T-cell (primary cell): ENCODE measurements at regions not wholly inside any gene's neighbourhood (a gene's known extent, or its start where the extent isn't known, plus 50 kb on each side); places are given as distances from the start of the nearest gene placed in this dataset.

ENCODE experiments used
- ATAC-seq, 4 experiments: fragments of 200-7000 bp in 3 of 4; fragments of 150-1000 bp in 1 of 4; cut with Tn5 transposase; replicated peaks in 1 of 4; 1 replicate in 3 of 4; 2 replicates in 1 of 4; pipeline ENCODE4 v1.10.0; 2021; ENCODE audit warnings: moderate library complexity in 3 of 4, mild to moderate bottlenecking in 2 of 4, moderate number of reproducible peaks in 1 of 4
- CTCF ChIA-PET, 2 donors: fragments of 300-600 bp; sonication (Branson Sonifier 250); formaldehyde crosslinking; loops; one replicate each; lab custom pipeline; 2022; ENCODE audit warnings: antibody characterized with exemption in 2 of 2; lab: Charles Lee
- POLR2A ChIA-PET, 2 donors: fragments of 300-600 bp; sonication (Branson Sonifier 250); formaldehyde crosslinking; loops; one replicate each; lab custom pipeline; 2022; ENCODE audit warnings: antibody characterized with exemption in 2 of 2; lab: Charles Lee
- DNase-seq, 35 experiments: peaks; one replicate each; pipeline versions ENCODE4 v3.0.0 to v3.0.0-alpha.2; 2013 to 2023
- H3K27ac ChIP-seq: one replicate; pipeline ENCODE4 v1.5.1; 2013; ENCODE audit warnings: low read length
- H3K27me3 ChIP-seq, 2 experiments: replicated peaks in 1 of 2; 1 replicate in 1 of 2; 2 replicates in 1 of 2; pipeline versions ENCODE4 v1.6.1 to v1.7.0; 2013; ENCODE audit warnings: low read length in 1 of 2, mixed read lengths in 1 of 2; ENCODE audit not compliant: control insufficient read depth in 2 of 2, insufficient read depth in 2 of 2; ENCODE audit errors: extremely low read depth in 1 of 2
- H3K36me3 ChIP-seq, 2 donors: 1 replicate in 1 of 2; 2 replicates in 1 of 2; pipeline versions ENCODE4 v1.6.1 to v1.7.0; 2013; ENCODE audit warnings: low read length in 1 of 2; ENCODE audit not compliant: control insufficient read depth in 2 of 2, insufficient read depth in 1 of 2; ENCODE audit errors: extremely low read depth in 1 of 2
- H3K4me1 ChIP-seq, 2 experiments: 1 replicate in 1 of 2; 2 replicates in 1 of 2; pipeline versions ENCODE4 v1.6.1 to v1.7.0; 2013; ENCODE audit warnings: low read length in 2 of 2, mixed read lengths in 1 of 2; ENCODE audit not compliant: insufficient read depth in 2 of 2, control insufficient read depth in 1 of 2; ENCODE audit errors: extremely low read depth in 1 of 2
- H3K4me3 ChIP-seq, 2 donors: 1 replicate in 1 of 2; 2 replicates in 1 of 2; pipeline versions ENCODE4 v1.5.1 to v1.7.0; 2013; ENCODE audit warnings: mild to moderate bottlenecking in 2 of 2, low read length in 1 of 2, moderate library complexity in 1 of 2; ENCODE audit not compliant: control insufficient read depth in 1 of 2; ENCODE audit errors: extremely low read depth in 1 of 2
- H3K9me3 ChIP-seq: 2 replicates; pipeline ENCODE4 v1.7.0; 2013
- H3K27ac Mint-ChIP-seq, 2 donors: one replicate each; pipeline ENCODE4 v1.8.0; 2020 to 2021; ENCODE audit warnings: mild to moderate bottlenecking in 2 of 2, mixed read lengths in 2 of 2
- H3K27me3 Mint-ChIP-seq, 2 donors: one replicate each; pipeline ENCODE4 v1.8.0; 2021 to 2022; ENCODE audit warnings: mixed read lengths in 2 of 2
- H3K36me3 Mint-ChIP-seq: one replicate; pipeline ENCODE4 v1.8.0; 2021; ENCODE audit warnings: mixed read lengths
- H3K4me1 Mint-ChIP-seq, 3 donors: one replicate each; pipeline ENCODE4 v1.8.0; 2020 to 2022; ENCODE audit warnings: mixed read lengths in 3 of 3, mild to moderate bottlenecking in 1 of 3
- H3K4me3 Mint-ChIP-seq, 3 donors: one replicate each; pipeline ENCODE4 v1.8.0; 2020 to 2022; ENCODE audit warnings: mild to moderate bottlenecking in 3 of 3, mixed read lengths in 3 of 3, moderate library complexity in 3 of 3
- H3K9me3 Mint-ChIP-seq, 3 donors: one replicate each; pipeline ENCODE4 v1.8.0; 2020 to 2022; ENCODE audit warnings: mixed read lengths in 3 of 3
- WGBS: methylation state at CpG from one replicate; pipeline ENCODE4 v1.1.5; 2013; ENCODE audit warnings: missing lambda C conversion rate; ENCODE audit not compliant: insufficient coverage; 5-methylcytosine and 5-hydroxymethylcytosine counted together

DNA sequence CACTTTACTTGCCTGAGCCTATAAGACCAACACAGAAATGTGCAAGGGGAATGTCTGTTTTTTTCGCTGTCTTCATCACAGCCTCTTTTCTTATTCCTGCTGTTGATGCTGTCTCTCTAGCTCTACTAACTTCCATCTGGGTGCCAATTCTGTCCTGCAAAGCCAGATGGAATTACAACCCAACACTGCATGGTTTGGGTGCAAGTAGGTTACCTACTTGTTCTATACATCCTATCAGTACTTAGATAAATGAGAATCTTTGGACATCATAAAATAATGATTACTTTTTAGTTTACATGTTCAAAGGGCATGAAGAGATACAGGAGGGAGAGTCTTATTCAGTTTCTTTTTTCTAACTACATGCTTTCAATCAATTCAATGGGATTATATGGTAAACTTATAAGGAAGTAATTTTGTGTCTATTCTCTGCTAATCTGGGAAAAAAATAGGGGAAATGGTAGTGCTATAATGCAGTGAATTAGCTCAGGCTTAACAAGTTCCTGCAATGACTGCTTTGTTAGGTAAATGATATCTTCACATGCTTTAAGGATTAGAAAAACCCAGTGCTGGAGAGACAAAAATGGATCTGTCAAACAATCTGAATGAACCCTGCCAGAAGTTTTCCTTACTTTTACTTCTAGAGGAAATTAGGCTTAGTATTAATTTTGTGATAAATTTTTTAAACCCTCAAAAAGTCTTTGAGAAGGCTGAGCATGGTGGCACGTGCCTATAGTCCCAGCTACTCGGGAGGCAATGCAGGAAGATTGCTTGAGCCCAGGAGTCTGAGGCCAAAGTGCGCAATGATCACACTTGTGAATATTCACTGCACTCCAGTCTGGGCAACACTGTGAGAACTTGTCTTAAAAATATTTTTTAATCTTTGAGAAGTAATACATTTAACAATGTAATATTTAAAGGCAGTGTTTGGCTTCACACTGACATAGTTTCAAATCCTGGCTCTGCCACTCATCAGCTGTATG is 86.5 kb upstream of the E2F3 start:
- Mint-ChIP-seq H3K27ac (no peak overlapping the region), H3K9me3 (peaks cover 0 to 3% (median 3%) of the 10 kb centered on the region in 3 donors), H3K36me3 (no peaks in the 10 kb centered on the region), H3K27me3 (no peaks in the 10 kb centered on the region), H3K4me1 (peaks cover 9 to 15% (median 13%) of the 10 kb centered on the region in 3 donors), H3K4me3 (no peak overlapping the region)
- 94% methylated on average over 2 of the region's 4 CpGs for WGBS
- Histone ChIP-seq H3K4me3 (no peak overlapping the region), H3K27me3 (no peaks in the 10 kb centered on the region), H3K4me1 (peaks cover 0 to 7% of the 10 kb centered on the region in 2 experiments), H3K9me3 (no peaks in the 10 kb centered on the region), H3K27ac (no peak overlapping the region), H3K36me3 (no peaks in the 10 kb centered on the region)
- no peak for DNase-seq
- ATAC-seq: no peak
- CTCF ChIA-PET: interaction anchor here (0.6 to 1.1 kb wide), 2 partner anchors 54 to 1280 kb away, joined by 3 to 6 read pairs; no protein-coding TSS in a partner anchor
- POLR2A ChIA-PET: no interaction called here

GRCh38 chr6:20317430-20317829 is 84.2 kb upstream of the E2F3 start:
- POLR2A ChIA-PET: no interaction called here
- no peak overlapping the region for H3K27ac Mint-ChIP-seq

GRCh38 chr6:20318851-20319387 is 82.8 kb upstream of the E2F3 start:
- peak overlapping the region; percentile 93 to 97 for H3K27ac Mint-ChIP-seq
- DNase-seq (peak in 2 of 35 experiments; percentile 3 to 10), ATAC-seq (no peak)
- peak overlapping the region in 2 of 3 donors; percentile 87 to 88 for H3K4me3 Mint-ChIP-seq
- H3K27me3 Mint-ChIP-seq: no peaks in the 10 kb centered on the region
- H3K4me3 ChIP-seq: peak overlapping the region in 1 of 2 donors; percentile 82
- H3K36me3 Mint-ChIP-seq: no peaks in the 10 kb centered on the region
- H3K36me3 ChIP-seq: no peaks in the 10 kb centered on the region
- H3K4me1 ChIP-seq: peaks cover 2 to 15% of the 10 kb centered on the region in 2 experiments
- ChIA-PET CTCF (interaction anchor here (0.6 to 2.1 kb wide), 9 partner anchors 23 to 215 kb away, joined by 3 to 19 read pairs (median 7); partner anchors contain the start of genes CDKAL1 (in 1 of the 2) and E2F3 (in 1 of the 2)), POLR2A (interaction anchor here (0.6 to 2.1 kb wide), 15 partner anchors 9 to 1274 kb away, joined by 3 to 26 read pairs (median 6); partner anchors contain the start of genes CDKAL1 (in 1 of the 2) and SOX4 (in 1 of the 2))
- H3K27ac ChIP-seq: peak overlapping the region; percentile 96
- H3K9me3 ChIP-seq: no peaks in the 10 kb centered on the region
- H3K27me3 ChIP-seq: no peaks in the 10 kb centered on the region
- H3K4me1 Mint-ChIP-seq: peaks cover 18 to 28% (median 24%) of the 10 kb centered on the region in 3 donors
- no peaks in the 10 kb centered on the region for H3K9me3 Mint-ChIP-seq
- 94% methylated on average over 30 of the region's 37 CpGs for WGBS

More at GRCh38 chr6:20317430-20317829, 84.2 kb upstream of the E2F3 start:
- Mint-ChIP-seq H3K9me3 (no peaks in the 10 kb centered on the region), H3K4me3 (no peak overlapping the region), H3K27me3 (no peaks in the 10 kb centered on the region), H3K36me3 (no peaks in the 10 kb centered on the region), H3K4me1 (peaks cover 18 to 28% (median 24%) of the 10 kb centered on the region in 3 donors)
- DNase-seq (no peak), ATAC-seq (no peak)
- Histone ChIP-seq H3K27ac (no peak overlapping the region), H3K4me1 (peaks cover 2 to 15% of the 10 kb centered on the region in 2 experiments), H3K4me3 (no peak overlapping the region), H3K27me3 (no peaks in the 10 kb centered on the region), H3K9me3 (no peaks in the 10 kb centered on the region), H3K36me3 (no peaks in the 10 kb centered on the region)
- WGBS: 100% methylated on average over 1 of the region's 5 CpGs
- CTCF ChIA-PET: no interaction called here

DNA sequence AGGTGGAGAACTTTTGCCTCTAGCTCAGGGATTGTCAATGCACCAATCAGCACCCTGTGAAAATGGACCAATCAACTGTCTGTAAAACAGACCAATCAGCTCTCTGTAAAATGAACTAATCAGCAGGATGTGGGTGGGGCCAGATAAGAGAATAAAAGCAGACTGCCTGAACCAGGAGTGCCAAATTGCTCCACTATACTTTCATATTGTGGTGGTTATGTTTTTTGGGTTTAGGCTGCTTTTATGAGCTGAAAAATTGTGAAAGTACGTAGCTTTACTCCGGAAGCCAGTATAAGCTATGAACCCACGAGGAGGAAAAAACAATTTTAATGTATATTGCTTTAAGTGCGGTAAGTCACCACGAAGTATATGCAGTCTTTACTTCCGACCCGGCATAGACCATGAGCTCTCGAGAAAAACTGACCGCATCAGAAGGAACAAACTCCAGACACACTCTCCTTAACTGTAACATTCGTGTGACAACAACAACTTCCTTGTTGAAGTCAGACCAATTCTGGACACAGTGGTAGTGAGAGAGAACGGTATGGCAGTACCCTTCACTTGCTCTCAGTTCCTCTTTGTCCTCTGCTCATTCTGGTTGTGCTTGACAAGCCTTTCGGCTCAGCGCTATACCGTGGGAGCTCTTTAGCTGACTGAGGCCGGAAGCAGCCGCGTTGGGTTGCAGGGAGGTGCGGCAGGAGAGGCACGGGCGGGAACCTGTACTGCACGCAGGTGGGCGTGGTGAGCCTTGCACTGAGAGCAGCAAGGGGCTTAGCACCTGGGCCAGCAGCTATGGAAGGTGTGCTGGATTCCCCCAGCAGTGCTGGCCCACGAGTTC is 81.9 kb upstream of the E2F3 start:
- H3K9me3 ChIP-seq: no peaks in the 10 kb centered on the region
- 1% methylated on average over 10 of the region's 23 CpGs for WGBS
- Mint-ChIP-seq H3K4me1 (peaks cover 18 to 28% (median 24%) of the 10 kb centered on the region in 3 donors), H3K9me3 (no peaks in the 10 kb centered on the region), H3K4me3 (peak overlapping the region; percentile 79 to 88 (median 87)), H3K27me3 (no peaks in the 10 kb centered on the region), H3K27ac (peak overlapping the region; percentile 93 to 97), H3K36me3 (no peaks in the 10 kb centered on the region)
- no peaks in the 10 kb centered on the region for H3K36me3 ChIP-seq
- ATAC-seq: peak; percentile 89 to 96 (median 95)
- H3K4me3 ChIP-seq: peak overlapping the region; percentile 62 to 82
- H3K4me1 ChIP-seq: peaks cover 2 to 15% of the 10 kb centered on the region in 2 experiments
- POLR2A ChIA-PET: interaction anchor here (0.6 to 2.1 kb wide), 20 partner anchors 9 to 1273 kb away, joined by 3 to 26 read pairs (median 5); partner anchors contain the start of genes CDKAL1 (in 2 of the 2) and SOX4 (in 1 of the 2)
- no peaks in the 10 kb centered on the region for H3K27me3 ChIP-seq
- CTCF ChIA-PET: interaction anchor here (0.5 to 2.1 kb wide), 16 partner anchors 8 to 256 kb away, joined by 3 to 19 read pairs (median 6); partner anchors contain the start of genes CDKAL1 (in 1 of the 2), E2F3 (in 1 of the 2) and MBOAT1 (in 1 of the 2)
- H3K27ac ChIP-seq: peak overlapping the region; percentile 96
- peak; percentile 53 to 91 (median 82) for DNase-seq

DNA sequence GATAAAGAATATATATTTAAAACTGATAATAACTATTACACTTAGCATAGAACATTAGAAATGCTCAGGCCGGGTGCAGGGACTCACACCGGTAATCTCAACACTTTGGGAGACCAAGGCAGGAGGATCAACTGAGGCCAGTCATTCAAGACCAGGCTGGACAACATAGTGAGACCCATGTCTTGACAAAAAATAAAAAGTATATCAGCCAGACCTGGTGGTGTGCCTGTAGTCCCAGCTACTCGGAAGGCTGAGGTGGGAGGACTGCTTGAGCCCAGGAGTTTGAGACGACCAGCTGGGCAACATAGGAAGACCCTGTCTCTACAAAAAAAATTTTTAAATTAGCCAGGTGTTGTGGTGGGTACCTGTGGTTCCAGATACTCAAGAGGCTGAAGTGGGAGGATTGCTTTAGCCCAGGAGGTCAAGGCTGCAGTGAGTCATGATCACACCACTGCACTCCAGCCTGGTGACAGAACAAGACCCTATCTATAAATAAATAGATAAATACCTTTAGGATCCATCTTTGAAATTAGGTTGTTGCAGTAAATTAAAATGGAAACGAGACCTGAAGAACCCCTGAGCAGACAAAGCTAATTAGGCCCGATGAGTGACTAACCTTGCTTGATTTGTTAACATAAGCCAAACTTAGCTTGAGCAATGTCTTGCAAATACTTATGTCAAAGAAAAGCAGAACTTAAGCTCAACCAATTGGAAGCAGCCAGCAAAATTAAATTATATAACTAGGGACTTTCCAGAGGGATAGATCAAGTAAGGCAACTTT is 75.8 kb upstream of the E2F3 start:
- CTCF ChIA-PET: interaction anchor here in 1 of 2 donors (2.0 kb wide), 1 partner anchor 202 kb away, joined by 10 read pairs; no protein-coding TSS in a partner anchor

More for the DNA sequence above, 75.8 kb upstream of the E2F3 start:
- no peaks in the 10 kb centered on the region for H3K9me3 ChIP-seq
- DNase-seq (peak in 1 of 35 experiments; percentile 14), ATAC-seq (no peak)
- H3K27me3 ChIP-seq: no peaks in the 10 kb centered on the region
- Mint-ChIP-seq H3K4me3 (no peak overlapping the region), H3K36me3 (no peaks in the 10 kb centered on the region), H3K9me3 (no peaks in the 10 kb centered on the region), H3K4me1 (peaks cover 5 to 7% (median 5%) of the 10 kb centered on the region in 3 donors), H3K27me3 (no peaks in the 10 kb centered on the region), H3K27ac (peak overlapping the region; percentile 34 to 41)
- peaks cover 0 to 1% of the 10 kb centered on the region in 2 experiments for H3K4me1 ChIP-seq
- no peak overlapping the region for H3K27ac ChIP-seq
- no peak overlapping the region for H3K4me3 ChIP-seq
- no peaks in the 10 kb centered on the region for H3K36me3 ChIP-seq
- POLR2A ChIA-PET: interaction anchor here in 1 of 2 donors (0.6 kb wide), 1 partner anchor 1296 kb away, joined by 3 read pairs; no protein-coding TSS in a partner anchor
- 73% methylated on average over 5 of the region's 6 CpGs for WGBS
